Thyroid gland (tissue), 4 donors: ENCODE measurements at regions not wholly inside any gene's neighbourhood (a gene's known extent, or its start where the extent isn't known, plus 50 kb on each side); places are given as distances from the start of the nearest gene placed in this dataset.

Experiments
- DNase-seq, 2 donors: peaks; one replicate each; pipeline ENCODE4 v3.0.0-alpha.2; 2019
- H3K27ac ChIP-seq, 3 donors: fragments of 200-600 bp; sonication (generic); 1 replicate in 2 of 3; 2 replicates in 1 of 3; pipeline ENCODE4 v1.5.1; 2016 to 2019; ENCODE audit warnings: mild to moderate bottlenecking in 1 of 3, moderate library complexity in 1 of 3
- H3K27me3 ChIP-seq: fragments of 200-600 bp; sonication (generic); one replicate; pipeline ENCODE4 v1.5.1; 2019
- H3K36me3 ChIP-seq, 2 donors: fragments of 200-600 bp; sonication (generic); one replicate each; pipeline ENCODE4 v1.5.1; 2016 to 2019
- H3K4me1 ChIP-seq, 2 donors: fragments of 200-600 bp; sonication (generic); one replicate each; pipeline ENCODE4 v1.5.1; 2017 to 2019
- H3K4me3 ChIP-seq, 3 donors: fragments of 200-600 bp; sonication (generic); replicated peaks in 1 of 3; 1 replicate in 2 of 3; 2 replicates in 1 of 3; pipeline ENCODE4 v1.5.1; 2016; ENCODE audit warnings: mild to moderate bottlenecking in 1 of 3
- H3K9me3 ChIP-seq: fragments of 200-600 bp; sonication (generic); one replicate; pipeline ENCODE4 v1.5.1; 2017
- CTCF ChIP-seq, 6 experiments: fragments of 200-600 bp in 3 of 6; fragments of 450-650 bp in 3 of 6; sonication (generic) in 3 of 6; IDR thresholded peaks; one replicate each; pipeline ENCODE4 v1.5.1; 2016 to 2019; ENCODE audit warnings: antibody characterized with exemption in 6 of 6, mild to moderate bottlenecking in 2 of 6, inconsistent platforms in 1 of 6, moderate library complexity in 1 of 6
- POLR2A ChIP-seq, 2 donors: fragments of 450-650 bp; IDR thresholded peaks; one replicate each; pipeline ENCODE4 v1.6.1; 2017; ENCODE audit warnings: antibody characterized with exemption in 2 of 2, mild to moderate bottlenecking in 2 of 2, moderate library complexity in 1 of 2
- WGBS, 2 donors: methylation state at CpG; one replicate each; pipeline ENCODE4 v1.1.5; 2017; 5-methylcytosine and 5-hydroxymethylcytosine counted together
- intact Hi-C: fragments of 100-400 bp; cut with DNase I; formaldehyde crosslinking; loops from one replicate; pipeline ENCODE4 v1.15.1; 2023

- no peak overlapping the region for H3K27ac ChIP-seq
- H3K27me3 ChIP-seq = no peaks in the 10 kb centered on the region
- 94 to 95% methylated on average over 27 to 33 of the region's 33 CpGs for WGBS, 2 donors
- intact Hi-C loops = no loop called here
- TF ChIP-seq CTCF (IDR thresholded peaks at IDR 0.05) = no peak
- TF ChIP-seq POLR2A (IDR thresholded peaks at IDR 0.05) = no peak
- DNase-seq = no peak
- H3K4me3 ChIP-seq = no peak overlapping the region
- H3K4me1 ChIP-seq = no peaks in the 10 kb centered on the region
- no peaks in the 10 kb centered on the region for H3K9me3 ChIP-seq
- H3K36me3 ChIP-seq = peaks cover 20 to 26% of the 10 kb centered on the region in 2 donors
These were observed 101.9 kb downstream of the PTPRS start for GRCh38 chr19:5238700-5239099.

- WGBS, 2 donors = 94 to 96% methylated on average over 20 to 25 of the region's 26 CpGs
- Histone ChIP-seq H3K4me3 (no peak overlapping the region), H3K27me3 (no peaks in the 10 kb centered on the region), H3K36me3 (peaks cover 20 to 22% of the 10 kb centered on the region in 2 donors), H3K4me1 (no peaks in the 10 kb centered on the region), H3K9me3 (no peaks in the 10 kb centered on the region), H3K27ac (no peak overlapping the region)
- intact Hi-C loops = no loop called here
- TF ChIP-seq CTCF (IDR thresholded peaks at IDR 0.05) (no peak), POLR2A (IDR thresholded peaks at IDR 0.05) (no peak)
- no peak for DNase-seq
These were observed 102.6 kb downstream of the PTPRS start for GRCh38 chr19:5237939-5238480.

GRCh38 chr19:5237190-5237780 lies 103.3 kb downstream of the PTPRS start:
- no peak overlapping the region for H3K27ac ChIP-seq
- TF ChIP-seq POLR2A (IDR thresholded peaks at IDR 0.05) (no peak), CTCF (IDR thresholded peaks at IDR 0.05) (no peak)
- no peak for DNase-seq
- H3K4me3 ChIP-seq = no peak overlapping the region
- WGBS, 2 donors = 96 to 99% methylated on average over 24 to 31 of the region's 35 CpGs
- H3K36me3 ChIP-seq = peaks cover 17 to 20% of the 10 kb centered on the region in 2 donors
- H3K27me3 ChIP-seq = no peaks in the 10 kb centered on the region
- no peaks in the 10 kb centered on the region for H3K4me1 ChIP-seq
- no peaks in the 10 kb centered on the region for H3K9me3 ChIP-seq
- intact Hi-C loops = no loop called here

- Histone ChIP-seq H3K36me3 (peaks cover 17 to 20% of the 10 kb centered on the region in 2 donors), H3K4me3 (no peak overlapping the region), H3K4me1 (no peaks in the 10 kb centered on the region), H3K9me3 (no peaks in the 10 kb centered on the region), H3K27ac (no peak overlapping the region), H3K27me3 (no peaks in the 10 kb centered on the region)
- TF ChIP-seq CTCF (IDR thresholded peaks at IDR 0.05) = no peak
- no peak for TF ChIP-seq POLR2A (IDR thresholded peaks at IDR 0.05)
- intact Hi-C loops = no loop called here
- 95 to 97% methylated on average over 12 of the region's 12 CpGs for WGBS, 2 donors
- DNase-seq = no peak
These were observed 105.0 kb downstream of the PTPRS start for GRCh38 chr19:5235458-5236219.

GRCh38 chr19:5234412-5234811 lies 106.2 kb downstream of the PTPRS start:
- Histone ChIP-seq H3K27me3 (no peaks in the 10 kb centered on the region), H3K36me3 (peaks cover 17 to 20% of the 10 kb centered on the region in 2 donors), H3K4me1 (no peaks in the 10 kb centered on the region), H3K27ac (no peak overlapping the region), H3K9me3 (no peaks in the 10 kb centered on the region), H3K4me3 (no peak overlapping the region)
- intact Hi-C loops = no loop called here
- TF ChIP-seq CTCF (IDR thresholded peaks at IDR 0.05) (no peak), POLR2A (IDR thresholded peaks at IDR 0.05) (no peak)
- WGBS, 2 donors = 95% methylated on average over 3 of the region's 3 CpGs
- DNase-seq = no peak
